Ectodermal cell (in vitro differentiated cells): ENCODE measurements at regions not wholly inside any gene's neighbourhood (a gene's known extent, or its start where the extent isn't known, plus 50 kb on each side); places are given as distances from the start of the nearest gene placed in this dataset.

Experiments used
- H3K27ac ChIP-seq: 2 replicates; pipeline ENCODE4 v1.7.0; 2013; ENCODE audit warnings: mild to moderate bottlenecking, low read depth, low read length; ENCODE audit not compliant: insufficient read depth, poor library complexity, severe bottlenecking
- H3K27me3 ChIP-seq: 2 replicates; pipeline ENCODE4 v1.7.0; 2013; ENCODE audit warnings: mild to moderate bottlenecking, low read length; ENCODE audit not compliant: insufficient read depth, control insufficient read depth, poor library complexity, severe bottlenecking
- H3K36me3 ChIP-seq: one replicate; pipeline ENCODE4 v1.7.0; 2013; ENCODE audit warnings: low read length; ENCODE audit not compliant: control insufficient read depth, insufficient read depth
- H3K4me1 ChIP-seq: one replicate; pipeline ENCODE4 v1.7.0; 2013; ENCODE audit warnings: low read length; ENCODE audit not compliant: control insufficient read depth, insufficient read depth
- H3K4me3 ChIP-seq: 2 replicates; pipeline ENCODE4 v1.7.0; 2013; ENCODE audit warnings: low read depth, low read length, control low read depth; ENCODE audit not compliant: insufficient read depth
- H3K9me3 ChIP-seq: 2 replicates; pipeline ENCODE4 v1.7.0; 2013; ENCODE audit warnings: mild to moderate bottlenecking, low read length, moderate library complexity; ENCODE audit not compliant: control insufficient read depth
- WGBS, 2 experiments: methylation state at CpG; one replicate each; pipeline ENCODE4 v1.1.7; 2013; ENCODE audit warnings: missing lambda C conversion rate in 2 of 2; 5-methylcytosine and 5-hydroxymethylcytosine counted together

DNA sequence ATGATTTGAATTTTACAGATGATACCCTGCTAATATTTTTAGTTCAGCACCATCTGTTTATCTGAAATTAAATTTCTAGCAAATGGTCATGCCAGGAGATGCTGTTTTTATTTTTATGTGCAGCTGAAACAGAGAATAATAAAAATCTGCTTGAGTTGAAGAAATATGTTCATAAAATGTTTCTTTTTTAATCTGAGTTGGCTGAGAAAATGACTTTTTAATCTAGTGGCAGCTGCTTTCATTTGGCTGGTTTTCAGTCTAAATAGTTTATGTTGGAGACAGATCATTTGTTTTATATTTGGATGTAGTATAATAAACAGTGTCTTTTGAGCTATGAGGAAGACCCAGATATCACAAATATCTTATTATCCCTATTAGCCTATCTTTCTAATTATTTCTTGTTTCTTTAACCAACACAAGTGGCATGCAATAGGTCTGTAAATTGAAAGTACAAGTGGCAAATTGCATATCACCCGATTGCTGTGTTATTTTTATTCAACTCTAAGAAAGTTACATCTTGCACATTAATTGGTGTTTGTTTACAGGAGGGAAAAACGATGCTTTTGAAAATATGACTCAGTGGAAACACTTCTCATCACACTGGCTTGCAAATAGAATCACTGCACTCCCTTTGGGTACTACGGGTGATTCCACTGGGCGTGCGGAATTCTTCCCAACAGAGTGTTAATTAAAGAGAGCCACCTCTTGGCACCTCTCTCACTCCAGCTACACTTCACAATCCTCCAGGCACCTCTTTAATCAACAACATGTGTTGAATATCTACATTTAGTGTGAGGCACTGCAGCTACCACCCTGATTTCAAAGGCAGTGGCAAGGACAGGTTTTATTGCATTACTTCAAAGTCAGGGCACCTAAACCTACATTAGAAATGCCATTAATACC is 51.7 kb upstream of the AP1S2 start:
- H3K36me3 ChIP-seq = no peaks in the 10 kb centered on the region
- no peak overlapping the region for H3K27ac ChIP-seq
- WGBS, 2 experiments = 86 to 88% methylated on average over 3 to 5 of the region's 5 CpGs
- peaks cover 7% of the 10 kb centered on the region for H3K4me1 ChIP-seq
- no peaks in the 10 kb centered on the region for H3K27me3 ChIP-seq
- H3K9me3 ChIP-seq = no peaks in the 10 kb centered on the region
- no peak overlapping the region for H3K4me3 ChIP-seq
